Peyer's patch (tissue), 4 donors: ENCODE measurements at regions not wholly inside any gene's neighbourhood (a gene's known extent, or its start where the extent isn't known, plus 50 kb on each side); places are given as distances from the start of the nearest gene placed in this dataset.
A peak's percentile ranks its signal among the peaks of the same experiment; 100 is the strongest.

ENCODE experiments used
- DNase-seq, 3 donors: peaks; one replicate each; pipeline ENCODE4 v3.0.0-alpha.2; 2017 to 2019
- H3K27ac ChIP-seq, 4 donors: fragments of 200-600 bp; sonication (generic); one replicate each; pipeline ENCODE4 v1.5.1; 2016 to 2019
- H3K27me3 ChIP-seq, 2 donors: fragments of 200-600 bp; sonication (generic); one replicate each; pipeline ENCODE4 v1.5.1; 2019
- H3K36me3 ChIP-seq, 3 donors: fragments of 200-600 bp; sonication (generic); one replicate each; pipeline ENCODE4 v1.5.1; 2016 to 2019
- H3K4me1 ChIP-seq, 4 donors: fragments of 200-600 bp; sonication (generic); one replicate each; pipeline ENCODE4 v1.5.1; 2016 to 2019
- H3K4me3 ChIP-seq, 4 donors: fragments of 200-600 bp; sonication (generic); 1 replicate in 3 of 4; 2 replicates in 1 of 4; pipeline ENCODE4 v1.5.1; 2016 to 2019; ENCODE audit warnings: mild to moderate bottlenecking in 1 of 4
- H3K9me3 ChIP-seq, 4 donors: fragments of 200-600 bp; sonication (generic); one replicate each; pipeline ENCODE4 v1.5.1; 2016 to 2019; ENCODE audit warnings: mild to moderate bottlenecking in 1 of 4
- CTCF ChIP-seq, 6 experiments: fragments of 450-650 bp in 4 of 6; fragments of 200-600 bp in 2 of 6; sonication (generic) in 1 of 6; IDR thresholded peaks; one replicate each; pipeline ENCODE4 v1.5.1; 2017 to 2019; ENCODE audit warnings: antibody characterized with exemption in 6 of 6, mild to moderate bottlenecking in 3 of 6, moderate library complexity in 1 of 6
- POLR2A ChIP-seq, 2 donors: fragments of 450-650 bp; IDR thresholded peaks; one replicate each; pipeline ENCODE4 v1.5.1; 2017; ENCODE audit warnings: antibody characterized with exemption in 2 of 2, mild to moderate bottlenecking in 2 of 2, moderate library complexity in 2 of 2

- TF ChIP-seq CTCF (IDR thresholded peaks at IDR 0.05) (no peak), POLR2A (IDR thresholded peaks at IDR 0.05) (no peak)
- no peak overlapping the region for H3K27ac ChIP-seq
- H3K4me1 ChIP-seq = no peaks in the 10 kb centered on the region
- H3K36me3 ChIP-seq = no peaks in the 10 kb centered on the region
- H3K27me3 ChIP-seq = no peaks in the 10 kb centered on the region
- H3K9me3 ChIP-seq = no peaks in the 10 kb centered on the region
- H3K4me3 ChIP-seq = no peak overlapping the region
- no peak for DNase-seq
Measured at GRCh38 chr12:9391815-9392214, 183.6 kb upstream of the PZP start.

- no peak for DNase-seq
- no peaks in the 10 kb centered on the region for H3K36me3 ChIP-seq
- no peaks in the 10 kb centered on the region for H3K9me3 ChIP-seq
- H3K27me3 ChIP-seq = no peaks in the 10 kb centered on the region
- TF ChIP-seq CTCF (IDR thresholded peaks at IDR 0.05) (no peak), POLR2A (IDR thresholded peaks at IDR 0.05) (no peak)
- H3K27ac ChIP-seq = no peak overlapping the region
- H3K4me3 ChIP-seq = no peak overlapping the region
- H3K4me1 ChIP-seq = no peaks in the 10 kb centered on the region
Measured at GRCh38 chr12:9390761-9391160, 182.6 kb upstream of the PZP start.

GRCh38 chr12:9389796-9390195, 181.6 kb upstream of the PZP start:
- H3K27me3 ChIP-seq = no peaks in the 10 kb centered on the region
- H3K36me3 ChIP-seq = no peaks in the 10 kb centered on the region
- H3K9me3 ChIP-seq = no peaks in the 10 kb centered on the region
- no peak overlapping the region for H3K4me3 ChIP-seq
- H3K4me1 ChIP-seq = no peaks in the 10 kb centered on the region
- no peak for TF ChIP-seq POLR2A (IDR thresholded peaks at IDR 0.05)
- TF ChIP-seq CTCF (IDR thresholded peaks at IDR 0.05) = no peak
- no peak overlapping the region for H3K27ac ChIP-seq
- DNase-seq = no peak

GRCh38 chr12:9388379-9388778, 180.2 kb upstream of the PZP start:
- no peaks in the 10 kb centered on the region for H3K36me3 ChIP-seq
- no peaks in the 10 kb centered on the region for H3K27me3 ChIP-seq
- H3K4me1 ChIP-seq = no peaks in the 10 kb centered on the region
- H3K4me3 ChIP-seq = no peak overlapping the region
- H3K9me3 ChIP-seq = no peaks in the 10 kb centered on the region
- no peak for TF ChIP-seq CTCF (IDR thresholded peaks at IDR 0.05)
- no peak for TF ChIP-seq POLR2A (IDR thresholded peaks at IDR 0.05)
- H3K27ac ChIP-seq = peak overlapping the region in 1 of 4 donors; percentile 63
- no peak for DNase-seq

- no peaks in the 10 kb centered on the region for H3K9me3 ChIP-seq
- H3K27me3 ChIP-seq = no peaks in the 10 kb centered on the region
- peak overlapping the region in 1 of 4 donors; percentile 63 for H3K27ac ChIP-seq
- no peak for DNase-seq
- no peak for TF ChIP-seq CTCF (IDR thresholded peaks at IDR 0.05)
- TF ChIP-seq POLR2A (IDR thresholded peaks at IDR 0.05) = no peak
- no peaks in the 10 kb centered on the region for H3K4me1 ChIP-seq
- H3K4me3 ChIP-seq = no peak overlapping the region
- no peaks in the 10 kb centered on the region for H3K36me3 ChIP-seq
Measured at GRCh38 chr12:9387450-9387849, 179.3 kb upstream of the PZP start.

GRCh38 chr12:9383585-9383984, 175.4 kb upstream of the PZP start:
- Histone ChIP-seq H3K27me3 (no peaks in the 10 kb centered on the region), H3K36me3 (no peaks in the 10 kb centered on the region), H3K9me3 (no peaks in the 10 kb centered on the region), H3K27ac (no peak overlapping the region), H3K4me3 (no peak overlapping the region), H3K4me1 (no peaks in the 10 kb centered on the region)
- TF ChIP-seq CTCF (IDR thresholded peaks at IDR 0.05) (no peak), POLR2A (IDR thresholded peaks at IDR 0.05) (no peak)
- DNase-seq = no peak
